T47D (cell line): ENCODE measurements at regions not wholly inside any gene's neighbourhood (a gene's known extent, or its start where the extent isn't known, plus 50 kb on each side); places are given as distances from the start of the nearest gene placed in this dataset.
"Not testable (repeated sequence)": the region's sequence is repeated elsewhere in the genome, so short reads cannot be mapped to it uniquely, and the experiment has no call there.

Experiments used
- DNase-seq, 2 experiments: peaks; one replicate each; pipeline versions ENCODE4 v3.0.0 to v3.0.0-alpha.2; 2011 to 2012; ENCODE audit warnings: low read depth in 1 of 2, low spot score in 1 of 2
- JUND ChIP-seq: IDR thresholded peaks from 2 replicates; pipeline ENCODE4 v1.6.1; 2012; ENCODE audit warnings: low read depth
- in situ Hi-C: cut with HindIII; loops from 2 replicates; pipeline ENCODE4 v1.10.0; 2016; ENCODE audit warnings: low sequenced_read_pairs, low pct_unique_long_range_greater_than_20kb

DNA sequence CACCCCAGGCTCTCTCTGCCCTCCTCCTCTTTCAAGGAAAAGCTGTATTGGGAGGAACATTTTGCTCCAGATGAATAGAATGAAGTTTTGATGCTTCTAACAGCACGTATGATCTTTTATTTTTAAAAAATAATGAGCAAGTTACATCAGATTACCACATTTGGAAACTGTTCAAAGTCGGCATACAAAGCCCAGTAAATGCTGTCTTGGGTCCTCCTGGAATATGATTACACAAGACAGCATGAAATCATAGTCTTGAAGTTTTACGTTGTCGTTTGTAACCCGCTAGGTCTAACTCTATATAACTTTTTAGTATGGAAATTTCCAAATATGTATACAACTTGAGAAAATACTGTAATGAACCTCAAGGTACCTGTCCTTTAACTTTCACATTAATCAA, 385.6 kb downstream of the HLX start:
- in situ Hi-C loops, result no loop called here
- no peak for TF ChIP-seq JUND
- DNase-seq, result no peak

DNA sequence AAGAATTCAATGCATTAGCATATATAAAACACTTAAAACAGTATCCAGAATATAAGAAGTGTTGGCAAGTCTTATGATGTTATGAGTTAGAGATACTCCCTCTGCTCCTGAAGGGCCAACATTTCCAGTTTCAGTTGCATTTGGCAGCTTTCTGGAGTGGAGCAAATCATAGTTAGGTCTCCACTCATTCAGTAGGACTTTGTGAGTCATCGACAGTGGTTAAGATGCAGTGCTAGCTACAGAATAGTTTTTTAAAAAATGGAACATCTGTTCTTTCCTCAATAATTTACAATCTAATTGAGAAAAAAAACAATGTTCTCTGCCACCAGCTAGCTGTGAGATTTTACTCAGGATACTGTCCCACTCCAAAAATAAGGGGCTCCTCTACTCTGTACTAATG, 389.1 kb downstream of the HLX start:
- DNase-seq, result no peak
- TF ChIP-seq JUND, result no peak
- in situ Hi-C loops, result no loop called here

DNA sequence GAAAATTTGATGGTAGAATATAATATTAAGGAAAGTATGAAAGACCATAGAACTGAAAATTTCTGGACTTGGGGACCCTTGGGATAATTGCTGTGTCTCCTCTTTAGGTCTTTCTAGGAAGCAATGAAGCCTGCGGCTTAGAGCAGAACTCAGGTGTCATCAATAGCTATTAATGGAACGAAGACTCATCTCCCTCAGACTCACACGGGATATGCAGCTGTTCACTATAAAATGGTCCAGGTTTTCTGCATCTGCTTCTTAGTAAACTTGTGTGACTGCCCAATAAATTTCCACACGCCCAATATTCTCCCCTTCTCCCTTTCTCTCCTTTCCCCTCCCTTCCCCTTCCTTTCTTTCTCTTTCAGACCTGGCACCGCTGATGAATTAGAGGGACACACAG, 392.5 kb downstream of the HLX start:
- DNase-seq, result no peak
- in situ Hi-C loops, result no loop called here
- TF ChIP-seq JUND, result no peak

DNA sequence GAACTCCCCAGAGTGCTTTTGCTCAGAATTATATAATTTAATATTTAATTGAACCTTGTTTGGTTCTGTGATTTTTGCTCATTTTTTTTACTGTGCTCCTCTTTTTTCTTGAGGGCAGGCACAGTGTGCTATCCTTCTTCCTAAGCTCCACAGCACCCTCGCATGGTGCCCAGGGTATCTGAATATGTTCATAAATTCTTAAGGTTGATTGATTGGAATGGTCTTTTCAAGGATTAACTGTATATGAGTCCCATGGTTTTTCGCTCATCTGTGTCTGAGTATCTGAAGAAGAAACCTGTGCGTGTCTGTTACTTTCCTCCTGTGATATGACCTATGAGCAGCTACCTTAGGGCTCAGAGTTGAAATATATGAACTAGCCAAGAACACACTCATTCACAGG, 393.7 kb downstream of the HLX start:
- in situ Hi-C loops, result no loop called here
- no peak for DNase-seq
- no peak for TF ChIP-seq JUND

DNA sequence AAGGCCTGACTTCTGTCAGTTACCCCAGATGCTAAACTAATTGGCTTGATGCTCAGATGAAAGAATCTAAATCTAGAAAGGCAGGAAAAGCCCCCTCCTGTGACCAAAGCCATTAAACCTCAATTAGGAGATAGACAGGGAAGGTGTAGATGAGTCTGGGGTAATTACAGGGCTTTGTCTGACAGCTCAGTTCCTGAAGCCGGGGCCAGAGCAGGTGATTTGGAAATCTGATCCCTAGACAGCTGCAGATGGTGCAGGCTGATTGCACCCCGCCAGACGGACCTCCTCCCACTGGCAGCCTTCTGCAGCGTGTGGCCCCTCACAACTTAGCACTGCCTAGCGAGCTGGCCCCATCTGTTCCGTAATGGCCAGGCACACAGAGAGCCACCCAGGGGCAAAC, 395.1 kb downstream of the HLX start:
- in situ Hi-C loops, result no loop called here
- no peak for TF ChIP-seq JUND
- DNase-seq, result no peak

DNA sequence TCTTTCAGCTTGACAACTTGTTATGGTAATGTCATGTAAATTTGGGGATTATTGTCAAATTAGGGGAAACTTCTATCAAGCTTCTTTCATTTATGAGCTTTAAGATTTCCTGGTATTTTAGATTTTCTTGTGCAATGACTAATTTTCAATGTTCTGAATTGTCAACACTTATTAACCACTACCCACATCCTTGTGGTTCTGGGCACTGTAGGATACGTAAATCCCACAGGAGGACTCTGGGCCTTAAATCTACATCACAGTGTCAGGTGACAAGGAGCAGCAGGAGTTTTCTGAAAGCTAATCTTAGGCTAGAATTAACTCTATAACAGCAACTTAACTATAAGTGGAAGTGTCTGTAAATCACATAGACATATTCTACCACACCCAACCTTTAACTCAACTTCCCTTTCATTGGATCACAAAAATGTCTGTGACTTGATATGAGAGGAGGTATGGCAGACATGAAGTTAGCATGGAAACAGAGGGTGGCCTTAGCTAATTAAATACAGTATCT, 397.7 kb downstream of the HLX start:
- no peak for DNase-seq
- TF ChIP-seq JUND, result no peak
- in situ Hi-C loops, result no loop called here

DNA sequence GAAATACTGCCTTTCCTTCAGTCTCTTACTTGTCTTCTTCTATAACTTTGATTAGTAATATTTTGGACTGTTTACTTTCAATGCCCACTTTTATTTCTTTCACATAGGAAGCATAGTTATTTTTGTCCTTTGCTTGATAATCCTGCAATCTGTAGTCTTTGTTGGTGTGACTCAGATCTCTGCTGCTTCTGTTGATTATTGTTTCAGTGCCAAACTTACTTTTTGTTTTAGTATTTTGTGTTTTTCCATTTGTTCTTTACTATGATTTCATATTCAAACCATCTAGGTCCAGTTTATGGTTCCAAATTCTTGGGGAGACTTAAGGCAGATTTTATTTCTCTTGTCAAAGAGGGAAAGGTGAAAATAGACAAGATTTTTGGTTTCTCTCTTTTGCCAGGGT, 399.9 kb downstream of the HLX start:
- in situ Hi-C loops, result no loop called here
- no peak for DNase-seq
- TF ChIP-seq JUND, result no peak

DNA sequence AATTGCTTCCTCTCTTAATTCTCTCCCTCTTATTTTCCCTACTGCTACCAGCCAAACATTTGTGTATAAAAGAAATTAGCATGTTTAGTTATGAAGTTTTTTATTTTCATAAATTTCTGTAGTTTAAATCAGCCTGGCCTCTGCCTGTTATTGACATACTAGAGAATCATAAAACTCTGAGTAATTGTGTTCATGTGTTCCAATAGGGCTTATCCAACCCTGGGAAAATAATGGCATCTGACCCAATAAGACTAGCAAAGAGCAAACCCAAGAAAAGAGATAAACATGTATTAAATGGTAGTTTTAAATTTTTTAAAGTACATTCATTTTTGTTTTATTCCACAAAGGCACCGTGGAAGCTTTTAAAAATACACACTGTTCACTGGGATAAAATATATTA, 404.3 kb downstream of the HLX start:
- no peak for TF ChIP-seq JUND
- no peak for DNase-seq
- in situ Hi-C loops, result no loop called here

DNA sequence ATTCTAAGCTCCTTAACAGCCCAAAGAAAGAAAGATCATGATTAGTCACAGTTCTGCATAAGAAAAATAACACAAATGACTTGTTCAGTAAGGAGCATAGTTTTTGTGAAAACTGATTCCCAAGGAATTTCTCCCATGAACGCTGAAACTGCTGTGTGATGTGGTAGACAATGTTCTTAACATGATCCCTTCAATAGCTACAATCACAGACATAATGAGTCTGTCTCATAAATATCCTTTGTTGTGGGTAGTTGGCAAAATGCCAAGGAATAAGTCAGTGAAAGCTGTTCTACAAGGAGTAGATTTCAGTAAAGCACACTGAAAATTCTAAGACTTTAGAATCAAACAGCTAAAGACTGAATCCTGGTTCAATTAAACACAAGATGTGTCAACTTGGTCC, 404.8 kb downstream of the HLX start:
- in situ Hi-C loops, result no loop called here
- no peak for TF ChIP-seq JUND
- DNase-seq, result no peak

DNA sequence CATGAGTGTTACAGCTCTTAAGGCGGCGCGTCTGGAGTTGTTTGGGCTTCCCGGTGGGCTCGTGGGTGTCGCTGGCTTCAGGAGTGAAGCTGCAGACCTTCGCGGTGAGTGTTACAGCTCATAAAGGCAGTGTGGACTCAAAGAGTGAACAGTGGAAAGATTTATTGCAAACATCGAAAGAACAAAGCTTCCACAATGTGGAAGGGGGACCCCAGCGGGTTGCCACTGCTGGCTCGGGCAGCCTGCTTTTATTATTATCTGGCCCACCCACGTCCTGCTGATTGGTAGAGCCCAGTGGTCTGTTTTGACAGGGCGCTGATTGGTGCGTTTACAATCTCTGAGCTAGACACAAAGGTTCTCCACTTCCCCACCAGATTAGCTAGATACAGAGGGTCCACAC, 405.7 kb downstream of the HLX start:
- DNase-seq, in situ Hi-C loops: not testable (repeated sequence)

DNA sequence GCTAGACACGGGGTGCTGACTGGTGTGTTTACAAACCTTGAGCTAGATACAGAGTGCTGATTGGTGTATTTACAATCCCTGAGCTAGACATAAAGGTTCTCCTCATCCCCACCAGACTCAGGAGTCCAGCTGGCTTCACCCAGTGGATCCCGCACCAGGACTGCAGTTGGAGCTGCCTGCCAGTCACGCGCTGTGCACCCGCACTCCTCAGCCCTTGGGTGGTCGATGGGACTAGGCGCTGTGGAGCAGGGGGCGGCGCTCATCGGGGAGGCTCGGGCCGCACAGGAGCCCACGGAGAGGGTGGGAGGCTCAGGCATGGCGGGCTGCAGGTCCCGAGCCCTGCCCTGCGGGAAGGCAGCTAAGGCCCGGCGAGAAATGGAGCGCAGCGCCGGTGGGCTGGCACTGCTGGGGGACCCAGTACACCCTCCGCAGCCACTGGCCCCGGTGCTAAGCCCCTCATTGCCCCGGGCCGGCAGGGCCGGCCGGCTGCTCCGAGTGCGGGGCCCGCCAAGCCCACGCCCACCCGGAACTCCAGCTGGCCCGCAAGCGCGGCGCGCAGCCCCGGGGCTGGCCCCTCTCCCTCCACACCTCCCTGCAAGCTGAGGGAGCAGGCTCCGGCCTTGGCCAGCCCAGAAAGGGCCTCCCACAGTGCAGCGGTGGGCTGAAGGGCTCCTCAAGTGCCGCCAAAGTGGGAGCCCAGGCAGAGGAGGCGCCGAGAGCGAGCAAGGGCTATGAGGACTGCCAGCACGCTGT, 406.4 kb downstream of the HLX start:
- DNase-seq, in situ Hi-C loops: not testable (repeated sequence)

DNA sequence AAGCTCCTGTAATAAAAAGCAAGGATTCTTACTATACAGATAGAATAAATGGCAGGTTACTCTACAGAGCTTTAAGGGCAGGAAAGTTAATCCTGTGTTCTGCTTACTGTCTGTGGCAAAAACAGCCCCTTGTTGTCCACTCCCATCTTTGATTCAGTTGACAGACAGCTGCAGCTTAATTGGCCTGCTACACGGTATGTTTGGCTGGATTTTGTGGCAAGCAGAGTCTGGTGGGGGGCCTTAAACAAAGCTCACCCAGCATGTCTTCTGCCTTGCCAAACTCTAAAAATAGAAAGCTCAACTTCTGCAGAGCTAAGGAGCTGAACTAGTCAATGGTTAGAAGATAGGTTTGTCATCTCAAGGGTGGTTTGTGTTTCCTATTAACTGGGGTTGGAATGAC, 407.2 kb downstream of the HLX start:
- in situ Hi-C loops, result no loop called here
- no peak for DNase-seq
- TF ChIP-seq JUND, result no peak

DNA sequence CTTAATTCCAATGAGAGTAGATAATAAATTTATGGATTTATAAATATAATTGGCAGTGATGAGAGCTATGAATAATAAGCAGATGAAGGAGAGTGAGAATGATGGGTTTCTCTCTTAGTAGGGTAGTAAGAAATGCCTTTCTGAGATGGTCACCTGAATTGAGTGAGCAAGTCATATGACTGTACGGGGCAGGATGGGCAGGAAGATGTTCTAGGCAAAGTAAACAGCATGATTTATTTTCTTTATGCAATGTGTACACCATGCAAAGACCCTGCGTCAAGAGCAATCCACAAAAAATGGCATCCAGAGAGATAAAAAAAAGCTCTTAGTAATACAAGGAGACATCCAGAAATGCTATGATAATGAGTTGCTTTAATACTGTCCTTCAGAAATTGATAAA, 409.9 kb downstream of the HLX start:
- TF ChIP-seq JUND, result no peak
- DNase-seq, result no peak
- in situ Hi-C loops, result no loop called here

DNA sequence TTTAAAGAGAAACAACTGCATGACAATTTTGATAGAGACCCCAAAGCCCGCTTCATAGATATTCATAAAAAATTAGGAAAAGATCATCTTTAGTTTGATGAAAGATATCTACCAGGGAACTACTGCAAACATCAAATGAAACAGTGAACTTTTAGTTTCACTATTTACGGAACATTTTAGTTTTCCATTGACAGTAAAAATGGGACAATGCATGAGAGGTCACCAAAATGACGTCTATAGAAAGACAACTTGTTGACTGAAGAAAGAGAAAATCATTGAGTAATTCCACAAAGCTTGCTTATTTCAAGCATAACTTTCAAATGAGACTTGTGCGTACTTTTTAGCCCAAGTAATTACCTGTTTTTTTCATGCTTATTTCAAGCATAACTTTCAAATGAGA, 411.4 kb downstream of the HLX start:
- no peak for TF ChIP-seq JUND
- no peak for DNase-seq
- in situ Hi-C loops, result no loop called here
